Calu3 (cell line): ENCODE measurements at regions not wholly inside any gene's neighbourhood (a gene's known extent, or its start where the extent isn't known, plus 50 kb on each side); places are given as distances from the start of the nearest gene placed in this dataset.

Source experiments
- BruUV-seq: library from RNA; stranded (reverse); fragments of 400-500 nt; replicated peaks from 2 replicates; lab custom pipeline; 2021; lab: Mats Ljungman, UMichigan
- CTCF ChIA-PET: fragments of 300-600 bp; sonication (Branson Sonifier 250); formaldehyde crosslinking; loops from one replicate; lab custom pipeline; 2022; ENCODE audit warnings: antibody characterized with exemption; lab: Charles Lee
- DNase-seq: peaks from one replicate; pipeline ENCODE4 v3.0.0; 2022
- H3K27ac Mint-ChIP-seq: one replicate; pipeline ENCODE4 v1.8.0; 2022; ENCODE audit warnings: mixed read lengths; ENCODE audit not compliant: unreplicated experiment
- H3K27me3 Mint-ChIP-seq: one replicate; pipeline ENCODE4 v1.8.0; 2022; ENCODE audit warnings: mixed read lengths; ENCODE audit not compliant: unreplicated experiment
- H3K36me3 Mint-ChIP-seq: one replicate; pipeline ENCODE4 v1.8.0; 2022; ENCODE audit warnings: mild to moderate bottlenecking, moderate library complexity, mixed read lengths; ENCODE audit not compliant: insufficient read depth, unreplicated experiment
- H3K4me1 Mint-ChIP-seq: one replicate; pipeline ENCODE4 v1.8.0; 2022; ENCODE audit warnings: mild to moderate bottlenecking, low read depth, mixed read lengths; ENCODE audit not compliant: unreplicated experiment
- H3K4me3 Mint-ChIP-seq: one replicate; pipeline ENCODE4 v1.8.0; 2022; ENCODE audit warnings: mild to moderate bottlenecking, low read depth, moderate library complexity, mixed read lengths; ENCODE audit not compliant: unreplicated experiment
- H3K9me3 Mint-ChIP-seq: one replicate; pipeline ENCODE4 v1.8.0; 2022; ENCODE audit warnings: low read depth, mixed read lengths; ENCODE audit not compliant: unreplicated experiment
- intact Hi-C: fragments of 100-400 bp; cut with micrococcal nuclease; formaldehyde crosslinking; loops from one replicate; pipeline ENCODE4 v1.10.0; 2022; ENCODE audit not compliant: unreplicated experiment
- TF ChIP-seq, protein P1 (sequence below): fragments of 200-600 bp; IDR thresholded peaks from one replicate; pipeline ENCODE4 v1.8.0; 2022; ENCODE audit warnings: antibody characterized with exemption; ENCODE audit not compliant: unreplicated experiment

DNA sequence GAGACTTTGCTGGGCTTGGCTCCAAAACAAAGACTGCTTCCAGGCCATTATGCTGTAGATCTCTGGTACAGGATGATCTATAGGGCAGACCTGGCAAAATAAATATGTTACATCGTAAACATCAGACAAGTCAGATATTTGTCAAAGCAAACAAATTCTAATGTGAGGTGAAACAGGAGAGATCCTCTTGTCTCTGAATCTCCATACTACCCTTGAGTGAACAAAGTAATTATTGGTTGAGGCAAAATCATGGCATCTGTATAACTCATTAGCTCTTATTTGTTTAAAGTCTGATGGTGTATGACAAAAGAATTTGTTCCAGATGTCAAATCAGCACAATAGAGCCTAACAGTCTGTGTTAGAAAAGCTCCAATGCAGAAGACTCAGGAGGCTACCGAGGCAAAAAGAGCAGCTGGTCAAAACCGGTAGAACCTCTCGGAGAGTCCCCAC lies 1291.5 kb downstream of the TYW1 start:
- intact Hi-C loops = no loop called here
- peaks cover 9% of the 10 kb centered on the region for H3K9me3 Mint-ChIP-seq
- CTCF ChIA-PET = no interaction called here
- TF ChIP-seq, protein P1, sequence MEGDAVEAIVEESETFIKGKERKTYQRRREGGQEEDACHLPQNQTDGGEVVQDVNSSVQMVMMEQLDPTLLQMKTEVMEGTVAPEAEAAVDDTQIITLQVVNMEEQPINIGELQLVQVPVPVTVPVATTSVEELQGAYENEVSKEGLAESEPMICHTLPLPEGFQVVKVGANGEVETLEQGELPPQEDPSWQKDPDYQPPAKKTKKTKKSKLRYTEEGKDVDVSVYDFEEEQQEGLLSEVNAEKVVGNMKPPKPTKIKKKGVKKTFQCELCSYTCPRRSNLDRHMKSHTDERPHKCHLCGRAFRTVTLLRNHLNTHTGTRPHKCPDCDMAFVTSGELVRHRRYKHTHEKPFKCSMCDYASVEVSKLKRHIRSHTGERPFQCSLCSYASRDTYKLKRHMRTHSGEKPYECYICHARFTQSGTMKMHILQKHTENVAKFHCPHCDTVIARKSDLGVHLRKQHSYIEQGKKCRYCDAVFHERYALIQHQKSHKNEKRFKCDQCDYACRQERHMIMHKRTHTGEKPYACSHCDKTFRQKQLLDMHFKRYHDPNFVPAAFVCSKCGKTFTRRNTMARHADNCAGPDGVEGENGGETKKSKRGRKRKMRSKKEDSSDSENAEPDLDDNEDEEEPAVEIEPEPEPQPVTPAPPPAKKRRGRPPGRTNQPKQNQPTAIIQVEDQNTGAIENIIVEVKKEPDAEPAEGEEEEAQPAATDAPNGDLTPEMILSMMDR = no peak
- DNase-seq = no peak
- no peak overlapping the region for H3K27ac Mint-ChIP-seq
- no peaks in the 10 kb centered on the region for H3K4me1 Mint-ChIP-seq
- no TSS peak for BruUV-seq
- no peak overlapping the region for H3K4me3 Mint-ChIP-seq
- H3K36me3 Mint-ChIP-seq = no peaks in the 10 kb centered on the region
- H3K27me3 Mint-ChIP-seq = no peaks in the 10 kb centered on the region

DNA sequence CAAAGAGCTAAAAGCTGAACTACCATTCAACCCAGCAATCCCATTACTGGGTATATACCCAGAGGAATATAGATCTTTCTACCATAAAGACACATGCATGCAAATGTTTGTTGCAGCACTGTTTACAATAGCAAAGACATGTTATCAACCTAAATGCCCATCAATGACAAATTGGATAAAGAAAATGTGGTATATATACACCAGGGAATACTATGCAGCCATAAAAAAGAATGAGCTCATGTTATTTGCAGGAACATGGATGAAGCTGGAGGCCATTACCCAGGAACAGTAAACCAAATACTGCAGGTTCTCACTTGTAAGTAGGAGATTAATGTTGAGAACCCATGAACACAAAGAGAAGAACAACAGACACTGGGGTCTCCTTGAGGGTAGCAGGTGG lies 1295.1 kb downstream of the TYW1 start:
- H3K9me3 Mint-ChIP-seq = peaks cover 9% of the 10 kb centered on the region
- intact Hi-C loops = no loop called here
- H3K27me3 Mint-ChIP-seq = no peaks in the 10 kb centered on the region
- H3K4me3 Mint-ChIP-seq = no peak overlapping the region
- H3K36me3 Mint-ChIP-seq = no peaks in the 10 kb centered on the region
- H3K27ac Mint-ChIP-seq = no peak overlapping the region
- TF ChIP-seq, protein P1 = no peak
- CTCF ChIA-PET = no interaction called here
- no peak for DNase-seq
- BruUV-seq = no TSS peak
- no peaks in the 10 kb centered on the region for H3K4me1 Mint-ChIP-seq

DNA sequence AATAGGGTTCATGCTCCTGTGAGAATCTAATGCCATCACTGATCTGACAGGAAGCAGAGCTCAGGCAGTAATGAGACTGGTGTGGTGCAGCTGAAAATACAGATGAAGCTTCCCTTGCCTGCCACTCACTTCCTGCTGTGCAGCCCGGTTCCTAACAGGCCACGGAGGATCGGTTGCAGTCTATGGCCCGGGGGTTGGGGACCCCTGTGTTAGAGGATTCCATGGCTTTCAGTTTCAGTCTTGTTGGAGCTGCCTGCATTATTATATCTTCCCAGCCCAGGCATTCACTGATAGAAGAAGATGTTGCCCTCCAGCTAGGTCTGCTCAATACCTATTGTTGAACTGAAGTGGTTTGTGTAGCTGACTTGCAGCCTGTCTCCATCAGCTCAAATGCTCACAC lies 1298.8 kb downstream of the TYW1 start:
- no peak overlapping the region for H3K4me3 Mint-ChIP-seq
- DNase-seq = no peak
- TF ChIP-seq, protein P1 = no peak
- no TSS peak for BruUV-seq
- no peaks in the 10 kb centered on the region for H3K4me1 Mint-ChIP-seq
- H3K36me3 Mint-ChIP-seq = no peaks in the 10 kb centered on the region
- peaks cover 14% of the 10 kb centered on the region for H3K9me3 Mint-ChIP-seq
- CTCF ChIA-PET = no interaction called here
- intact Hi-C loops = no loop called here
- no peaks in the 10 kb centered on the region for H3K27me3 Mint-ChIP-seq
- no peak overlapping the region for H3K27ac Mint-ChIP-seq

DNA sequence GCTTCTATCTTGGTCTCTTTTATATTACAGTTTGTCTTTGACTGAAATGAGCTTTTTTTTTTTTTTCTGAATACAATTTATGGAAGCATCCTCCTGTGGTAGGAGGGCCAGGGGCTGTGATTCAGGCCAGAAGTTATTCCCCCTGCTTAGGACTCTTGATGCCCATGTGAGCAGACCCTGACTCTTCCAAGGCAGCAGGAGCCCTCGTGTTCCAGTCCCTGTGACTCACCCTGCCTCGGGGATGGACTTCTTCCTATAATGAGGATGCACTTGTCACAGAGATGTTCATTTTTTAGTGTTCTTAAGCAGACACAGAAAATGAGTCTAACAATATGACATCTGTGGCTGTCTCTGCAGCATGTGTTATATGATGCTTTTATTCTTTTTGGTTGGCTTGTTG lies 1293.7 kb upstream of the AUTS2 start:
- TF ChIP-seq, protein P1 = no peak
- intact Hi-C loops = no loop called here
- H3K27ac Mint-ChIP-seq = no peak overlapping the region
- DNase-seq = no peak
- no peaks in the 10 kb centered on the region for H3K36me3 Mint-ChIP-seq
- H3K4me3 Mint-ChIP-seq = no peak overlapping the region
- H3K27me3 Mint-ChIP-seq = no peaks in the 10 kb centered on the region
- H3K9me3 Mint-ChIP-seq = peaks cover 10% of the 10 kb centered on the region
- CTCF ChIA-PET = no interaction called here
- no TSS peak for BruUV-seq
- H3K4me1 Mint-ChIP-seq = no peaks in the 10 kb centered on the region
